RPMI7951 (cell line): ENCODE measurements at regions not wholly inside any gene's neighbourhood (a gene's known extent, or its start where the extent isn't known, plus 50 kb on each side); places are given as distances from the start of the nearest gene placed in this dataset.
"Not testable (repeated sequence)": the region's sequence is repeated elsewhere in the genome, so short reads cannot be mapped to it uniquely, and the experiment has no call there.

ENCODE experiments used
- DNase-seq: peaks from one replicate; pipeline ENCODE4 v3.0.0-alpha.2; 2012; ENCODE audit warnings: low read depth

GRCh38 chr1:234824836-234825235 is 214.9 kb upstream of the IRF2BP2 start:
- DNase-seq: not testable (repeated sequence)

- DNase-seq: no peak
These were observed 213.5 kb upstream of the IRF2BP2 start for GRCh38 chr1:234823191-234824176.

DNA sequence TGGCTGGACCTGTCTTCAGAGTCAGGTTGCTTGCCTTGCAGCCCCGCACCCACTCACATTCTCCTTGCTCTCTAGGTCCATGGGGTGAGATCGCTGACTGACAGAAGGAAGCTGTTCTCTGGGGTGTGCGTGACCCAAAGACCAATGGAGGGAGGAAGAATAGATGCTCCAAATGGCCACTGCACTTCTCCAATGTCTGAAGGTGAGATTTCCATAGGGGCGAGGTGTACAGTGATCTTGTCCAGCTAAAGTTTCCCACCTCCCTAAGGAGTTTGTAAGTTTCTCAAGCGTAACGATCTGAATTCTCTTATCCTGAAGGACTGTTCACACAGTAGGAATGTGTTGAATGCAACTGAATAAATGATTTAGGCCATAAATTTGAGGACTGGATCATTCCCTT is 211.9 kb upstream of the IRF2BP2 start:
- no peak for DNase-seq

DNA sequence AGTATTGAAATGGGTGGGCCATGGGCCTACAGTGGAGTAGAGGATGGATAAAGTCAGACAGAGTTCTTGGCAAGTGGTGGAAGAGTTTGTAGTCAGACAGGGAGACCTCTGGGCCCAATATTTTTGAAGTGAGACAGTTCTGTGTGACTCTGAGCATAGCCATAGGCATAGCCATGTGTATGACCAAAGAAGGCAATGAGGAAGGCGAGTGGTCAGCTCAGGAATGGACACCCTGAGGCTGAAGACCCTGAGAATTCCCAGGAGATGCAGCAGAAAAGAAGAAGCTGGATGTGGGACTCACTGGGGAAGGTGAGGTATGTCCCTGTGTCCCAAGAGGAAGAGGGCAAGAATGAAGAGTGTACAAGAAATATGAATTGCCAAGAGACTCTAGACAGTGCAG is 210.6 kb upstream of the IRF2BP2 start:
- DNase-seq: no peak

DNA sequence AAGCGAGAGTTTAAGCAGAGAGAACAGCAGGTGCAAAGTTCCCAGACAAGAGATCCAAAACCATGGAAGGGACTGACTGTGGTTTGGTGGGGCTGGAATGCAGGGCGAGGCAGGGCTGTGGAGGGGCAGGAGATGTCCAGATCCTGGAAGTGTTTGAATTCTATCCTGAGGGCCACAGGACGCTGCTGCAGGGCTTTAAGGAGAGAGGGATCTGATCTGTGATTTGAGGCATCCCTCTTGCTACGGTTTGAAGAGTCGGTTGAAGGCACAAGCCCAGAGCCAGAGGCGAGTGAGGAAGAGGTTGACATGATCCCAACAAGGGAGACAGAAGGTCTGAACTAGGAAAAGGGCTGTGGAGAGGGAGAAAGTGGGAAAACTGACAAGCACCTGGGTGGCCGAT is 209.9 kb upstream of the IRF2BP2 start:
- DNase-seq: not testable (repeated sequence)

DNA sequence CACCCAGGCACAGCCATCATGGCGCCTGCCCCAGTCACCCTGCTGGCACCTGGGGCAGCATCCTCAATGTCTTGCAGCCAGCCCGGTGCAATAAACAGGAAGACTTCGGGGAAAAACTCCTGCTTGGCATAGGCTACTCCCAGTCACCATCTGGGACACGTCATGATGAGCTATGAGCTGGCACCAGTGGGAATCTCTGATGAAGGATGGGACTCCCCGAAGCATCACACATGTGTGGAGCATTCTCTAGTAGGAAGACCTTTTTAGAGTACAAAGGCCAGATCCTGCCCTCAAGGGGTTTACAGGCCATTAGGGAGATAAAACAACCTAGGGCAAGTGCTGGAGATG is 208.0 kb upstream of the IRF2BP2 start:
- DNase-seq: peak; percentile 67

DNA sequence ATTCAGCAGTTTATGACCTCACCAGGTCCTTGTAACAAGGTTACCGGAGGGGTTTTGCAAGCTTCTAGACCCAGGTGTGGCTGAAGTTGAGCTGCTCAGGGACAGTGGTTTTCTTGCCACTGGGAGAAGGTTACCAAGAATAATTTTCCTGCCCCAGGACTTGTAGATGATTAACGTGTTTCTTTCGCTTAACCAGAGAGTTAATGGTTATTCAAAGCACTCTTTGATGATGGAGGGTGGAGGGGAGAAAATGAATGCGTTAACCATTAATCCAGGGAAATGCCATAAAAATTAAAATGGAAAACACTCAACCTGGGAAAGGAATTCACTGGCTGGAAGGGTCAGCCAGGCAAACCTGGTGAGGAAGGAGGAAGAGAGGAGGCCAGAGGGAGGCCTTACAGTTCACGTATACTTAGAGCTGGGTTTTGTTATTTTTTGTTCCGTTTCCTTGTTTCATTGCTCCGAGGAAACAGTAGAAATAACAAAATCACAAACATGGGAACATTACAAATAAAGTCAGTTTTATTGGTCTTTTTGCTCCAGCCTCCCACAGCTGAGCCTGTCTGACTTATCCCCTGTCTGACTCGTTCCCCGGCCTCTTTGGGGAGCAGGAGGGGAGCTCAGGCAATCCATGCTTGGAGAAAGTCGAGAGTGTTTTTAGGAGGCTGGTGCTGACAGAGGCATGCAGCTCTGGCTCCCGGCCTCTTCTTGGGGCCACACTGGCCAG is 207.5 kb upstream of the IRF2BP2 start:
- DNase-seq: not testable (repeated sequence)

DNA sequence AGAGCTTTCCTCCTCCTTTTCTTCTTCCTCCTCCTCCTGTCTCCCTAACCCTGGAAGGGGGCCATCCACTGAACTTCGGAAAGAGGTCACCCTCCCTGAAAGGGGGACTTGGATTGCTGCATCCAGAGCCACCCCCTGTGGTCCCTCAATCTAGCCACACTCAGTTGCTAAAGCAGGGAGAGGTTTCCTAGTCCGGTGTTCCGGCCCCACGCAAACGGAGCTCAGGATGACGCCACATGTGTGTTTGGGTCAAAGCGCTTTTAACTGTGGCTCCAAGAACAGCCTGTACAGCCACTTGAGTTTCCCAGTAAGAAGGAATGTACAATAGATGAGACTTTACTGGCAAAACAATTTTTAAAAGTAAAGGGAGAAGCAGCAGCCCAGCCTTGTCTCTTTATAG is 206.9 kb upstream of the IRF2BP2 start:
- DNase-seq: peak; percentile 30

- DNase-seq: peak; percentile 58
These were observed 206.3 kb upstream of the IRF2BP2 start for GRCh38 chr1:234816186-234816851.

DNA sequence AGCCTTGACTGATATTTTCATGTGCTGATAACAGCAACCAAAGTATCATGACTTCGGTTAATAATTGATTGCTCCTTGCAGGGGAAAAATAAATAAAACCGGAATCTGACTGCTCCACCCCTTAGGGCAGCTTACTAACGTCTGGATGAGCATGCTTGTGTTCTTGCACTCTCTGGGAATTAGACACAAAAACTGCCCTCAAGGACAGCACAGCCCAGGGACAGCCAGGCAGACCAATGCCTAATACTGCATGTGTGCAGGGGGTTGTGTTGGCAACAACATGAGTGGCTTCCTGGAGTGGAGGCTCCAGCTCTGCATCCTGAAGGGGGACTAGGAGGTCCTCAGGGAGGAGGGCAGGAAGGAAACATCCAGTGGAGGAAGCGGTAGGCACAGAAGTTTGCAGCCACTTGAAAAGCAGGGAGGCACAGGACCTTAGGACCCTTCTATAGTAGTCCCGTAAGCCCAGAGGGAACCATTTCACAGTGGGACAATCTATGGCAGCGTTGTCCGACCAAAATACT is 205.4 kb upstream of the IRF2BP2 start:
- not testable (repeated sequence) for DNase-seq

- DNase-seq: not testable (repeated sequence)
These were observed 204.3 kb upstream of the IRF2BP2 start for GRCh38 chr1:234814235-234814634.

DNA sequence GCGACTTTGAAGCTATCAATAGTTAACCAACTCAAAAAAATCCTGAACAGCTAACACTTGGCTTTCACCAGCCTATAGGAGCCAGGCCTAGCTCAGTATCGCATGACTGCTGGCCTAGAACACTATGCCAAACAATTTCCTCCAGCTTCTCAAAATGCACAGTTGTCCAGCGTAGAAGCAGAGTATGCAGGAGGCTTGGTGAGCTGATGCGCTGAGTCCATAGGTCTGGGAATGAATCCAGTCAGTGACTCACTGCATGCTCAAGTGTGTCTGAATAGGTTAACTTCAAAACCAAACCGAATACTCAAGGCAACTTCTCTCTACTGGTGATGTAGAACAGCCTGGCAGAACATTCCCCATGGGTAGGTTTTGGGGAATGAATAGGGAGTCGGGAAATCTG is 201.8 kb upstream of the IRF2BP2 start:
- DNase-seq: peak; percentile 90

DNA sequence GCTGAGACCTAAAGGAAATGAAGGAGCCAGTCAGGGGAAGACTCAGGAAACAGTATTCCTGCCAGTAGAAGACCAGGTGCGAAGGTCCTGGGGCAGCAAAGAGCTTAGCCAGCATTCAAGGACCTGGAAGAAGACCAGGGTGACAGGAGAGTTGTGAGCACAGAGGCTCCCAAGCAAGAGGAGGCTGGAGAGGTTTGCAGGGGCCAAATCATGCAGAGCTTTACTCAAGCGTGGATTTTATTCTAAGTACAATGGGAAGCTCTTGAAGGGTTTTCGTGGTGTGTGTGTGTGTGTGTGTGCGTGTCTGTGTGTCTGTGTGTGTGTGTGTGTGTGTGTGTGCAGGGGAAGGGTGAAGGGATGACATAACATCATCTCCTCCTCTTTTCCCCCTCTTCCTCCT is 200.7 kb upstream of the IRF2BP2 start:
- DNase-seq: not testable (repeated sequence)

DNA sequence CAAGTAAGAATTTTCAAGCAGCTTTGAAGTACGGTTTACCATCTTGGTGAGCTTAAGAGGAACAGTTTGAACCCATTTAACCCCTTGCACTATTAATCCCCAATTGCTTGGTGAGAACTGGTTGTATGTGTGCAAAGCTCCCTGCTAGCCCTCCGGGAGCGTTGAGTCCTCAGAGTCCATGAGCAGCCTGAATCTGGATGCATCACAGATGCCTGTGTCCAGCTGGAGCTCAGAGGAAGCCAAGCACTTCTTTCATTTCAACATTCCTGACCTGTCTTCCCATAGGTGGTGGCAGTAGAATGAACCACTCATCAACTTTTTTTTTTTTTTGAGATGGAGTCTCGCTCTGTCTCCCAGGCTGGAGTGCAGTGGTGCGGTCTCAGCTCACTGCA is 199.9 kb upstream of the IRF2BP2 start:
- not testable (repeated sequence) for DNase-seq

- peak; percentile 42 for DNase-seq
These were observed 199.2 kb upstream of the IRF2BP2 start for GRCh38 chr1:234808943-234809853.

GRCh38 chr1:234808459-234808858 is 198.5 kb upstream of the IRF2BP2 start:
- DNase-seq: not testable (repeated sequence)

DNA sequence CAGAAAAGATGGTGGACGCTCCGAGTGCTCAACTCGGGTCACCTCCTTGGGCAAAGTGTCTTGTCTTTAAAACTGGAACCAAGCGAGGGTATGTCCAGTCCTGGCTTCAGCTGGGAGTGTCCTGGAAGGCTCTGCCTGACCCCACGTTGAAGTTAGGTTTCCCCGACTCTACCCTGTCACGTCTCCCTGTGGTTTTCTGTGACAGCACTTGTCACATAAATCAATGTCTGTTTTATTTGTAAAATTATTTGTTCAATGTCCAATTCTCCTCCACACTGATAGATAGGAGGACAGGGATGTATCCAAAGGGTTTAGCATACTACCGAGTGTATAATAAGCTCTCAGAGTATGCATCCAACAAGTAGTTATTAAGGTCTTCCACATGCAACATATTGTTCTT is 197.7 kb upstream of the IRF2BP2 start:
- DNase-seq: not testable (repeated sequence)

DNA sequence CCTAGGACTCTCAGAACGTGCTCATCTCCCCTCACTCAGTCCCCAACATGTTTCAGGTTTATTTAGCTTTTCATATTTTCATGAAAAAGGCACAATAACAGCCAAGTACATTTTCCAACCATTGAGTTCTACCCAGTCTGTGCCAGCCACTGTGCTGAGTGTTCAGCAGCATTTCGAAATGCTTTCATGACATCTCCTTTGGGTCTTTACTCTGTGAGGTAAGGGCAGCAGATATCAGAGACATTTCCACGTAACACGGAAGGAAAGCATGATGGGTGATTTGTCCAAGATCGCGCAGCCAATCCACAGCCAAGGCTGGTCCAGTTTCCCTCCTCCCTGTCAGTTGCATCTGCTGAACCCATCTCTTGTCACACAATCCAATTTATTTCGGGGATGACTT is 192.6 kb upstream of the IRF2BP2 start:
- DNase-seq: not testable (repeated sequence)

- DNase-seq: not testable (repeated sequence)
These were observed 191.7 kb upstream of the IRF2BP2 start for GRCh38 chr1:234801636-234802035.

GRCh38 chr1:234801147-234801546 is 191.2 kb upstream of the IRF2BP2 start:
- not testable (repeated sequence) for DNase-seq

GRCh38 chr1:234800563-234800962 is 190.6 kb upstream of the IRF2BP2 start:
- not testable (repeated sequence) for DNase-seq
